ENCODE measurements at regions not wholly inside any gene's neighbourhood (a gene's known extent, or its start where the extent isn't known, plus 50 kb on each side); places are given as distances from the start of the nearest gene placed in this dataset.

DNA sequence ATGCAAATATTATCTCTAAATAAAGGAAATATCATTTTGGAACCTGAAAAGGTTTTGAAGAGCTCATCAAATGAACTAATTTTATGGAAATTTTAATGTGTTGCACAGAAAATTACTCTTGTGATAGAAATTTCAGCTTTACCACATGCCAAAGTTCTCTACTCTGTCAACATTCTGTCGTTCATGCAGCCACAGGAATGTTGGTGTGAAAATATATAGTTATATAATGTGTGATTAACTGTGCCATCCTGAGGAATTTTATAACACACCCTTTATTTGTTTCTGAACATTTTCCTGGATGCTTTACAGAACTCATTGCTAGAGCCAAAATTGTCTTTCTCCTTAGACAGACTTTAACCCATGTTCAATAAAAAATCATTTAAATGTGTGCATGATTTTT, 202.5 kb upstream of the SLC8A1 start:
- no peak for TF ChIP-seq EP300 (IDR thresholded peaks at IDR 0.05)
- no peak for TF ChIP-seq POLR2A (IDR thresholded peaks at IDR 0.05)
- TF ChIP-seq, protein P1, sequence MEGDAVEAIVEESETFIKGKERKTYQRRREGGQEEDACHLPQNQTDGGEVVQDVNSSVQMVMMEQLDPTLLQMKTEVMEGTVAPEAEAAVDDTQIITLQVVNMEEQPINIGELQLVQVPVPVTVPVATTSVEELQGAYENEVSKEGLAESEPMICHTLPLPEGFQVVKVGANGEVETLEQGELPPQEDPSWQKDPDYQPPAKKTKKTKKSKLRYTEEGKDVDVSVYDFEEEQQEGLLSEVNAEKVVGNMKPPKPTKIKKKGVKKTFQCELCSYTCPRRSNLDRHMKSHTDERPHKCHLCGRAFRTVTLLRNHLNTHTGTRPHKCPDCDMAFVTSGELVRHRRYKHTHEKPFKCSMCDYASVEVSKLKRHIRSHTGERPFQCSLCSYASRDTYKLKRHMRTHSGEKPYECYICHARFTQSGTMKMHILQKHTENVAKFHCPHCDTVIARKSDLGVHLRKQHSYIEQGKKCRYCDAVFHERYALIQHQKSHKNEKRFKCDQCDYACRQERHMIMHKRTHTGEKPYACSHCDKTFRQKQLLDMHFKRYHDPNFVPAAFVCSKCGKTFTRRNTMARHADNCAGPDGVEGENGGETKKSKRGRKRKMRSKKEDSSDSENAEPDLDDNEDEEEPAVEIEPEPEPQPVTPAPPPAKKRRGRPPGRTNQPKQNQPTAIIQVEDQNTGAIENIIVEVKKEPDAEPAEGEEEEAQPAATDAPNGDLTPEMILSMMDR (IDR thresholded peaks at IDR 0.05), result no peak
